ENCODE measurements at regions not wholly inside any gene's neighbourhood (a gene's known extent, or its start where the extent isn't known, plus 50 kb on each side); places are given as distances from the start of the nearest gene placed in this dataset.

DNA sequence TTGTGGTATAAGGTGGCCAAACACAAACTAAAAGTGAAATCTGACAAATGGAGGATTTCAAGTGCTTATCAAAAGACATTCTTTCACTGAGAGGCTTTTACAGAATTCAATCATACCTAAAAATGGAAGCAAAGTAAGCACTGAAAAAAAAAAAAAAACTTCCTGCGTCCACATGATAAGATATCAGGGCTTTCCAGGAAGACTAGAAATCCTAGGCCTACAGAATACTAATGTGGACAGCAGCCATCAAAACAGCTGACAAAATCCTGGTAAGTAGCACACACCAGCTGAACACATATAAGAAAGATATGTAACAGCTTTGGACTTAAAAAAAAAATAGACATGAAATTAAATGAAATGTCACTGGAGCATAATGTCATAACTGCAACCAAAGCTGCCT is 178.2 kb downstream of the SUCLG1 start (continued):
- TF ChIP-seq, protein P1, sequence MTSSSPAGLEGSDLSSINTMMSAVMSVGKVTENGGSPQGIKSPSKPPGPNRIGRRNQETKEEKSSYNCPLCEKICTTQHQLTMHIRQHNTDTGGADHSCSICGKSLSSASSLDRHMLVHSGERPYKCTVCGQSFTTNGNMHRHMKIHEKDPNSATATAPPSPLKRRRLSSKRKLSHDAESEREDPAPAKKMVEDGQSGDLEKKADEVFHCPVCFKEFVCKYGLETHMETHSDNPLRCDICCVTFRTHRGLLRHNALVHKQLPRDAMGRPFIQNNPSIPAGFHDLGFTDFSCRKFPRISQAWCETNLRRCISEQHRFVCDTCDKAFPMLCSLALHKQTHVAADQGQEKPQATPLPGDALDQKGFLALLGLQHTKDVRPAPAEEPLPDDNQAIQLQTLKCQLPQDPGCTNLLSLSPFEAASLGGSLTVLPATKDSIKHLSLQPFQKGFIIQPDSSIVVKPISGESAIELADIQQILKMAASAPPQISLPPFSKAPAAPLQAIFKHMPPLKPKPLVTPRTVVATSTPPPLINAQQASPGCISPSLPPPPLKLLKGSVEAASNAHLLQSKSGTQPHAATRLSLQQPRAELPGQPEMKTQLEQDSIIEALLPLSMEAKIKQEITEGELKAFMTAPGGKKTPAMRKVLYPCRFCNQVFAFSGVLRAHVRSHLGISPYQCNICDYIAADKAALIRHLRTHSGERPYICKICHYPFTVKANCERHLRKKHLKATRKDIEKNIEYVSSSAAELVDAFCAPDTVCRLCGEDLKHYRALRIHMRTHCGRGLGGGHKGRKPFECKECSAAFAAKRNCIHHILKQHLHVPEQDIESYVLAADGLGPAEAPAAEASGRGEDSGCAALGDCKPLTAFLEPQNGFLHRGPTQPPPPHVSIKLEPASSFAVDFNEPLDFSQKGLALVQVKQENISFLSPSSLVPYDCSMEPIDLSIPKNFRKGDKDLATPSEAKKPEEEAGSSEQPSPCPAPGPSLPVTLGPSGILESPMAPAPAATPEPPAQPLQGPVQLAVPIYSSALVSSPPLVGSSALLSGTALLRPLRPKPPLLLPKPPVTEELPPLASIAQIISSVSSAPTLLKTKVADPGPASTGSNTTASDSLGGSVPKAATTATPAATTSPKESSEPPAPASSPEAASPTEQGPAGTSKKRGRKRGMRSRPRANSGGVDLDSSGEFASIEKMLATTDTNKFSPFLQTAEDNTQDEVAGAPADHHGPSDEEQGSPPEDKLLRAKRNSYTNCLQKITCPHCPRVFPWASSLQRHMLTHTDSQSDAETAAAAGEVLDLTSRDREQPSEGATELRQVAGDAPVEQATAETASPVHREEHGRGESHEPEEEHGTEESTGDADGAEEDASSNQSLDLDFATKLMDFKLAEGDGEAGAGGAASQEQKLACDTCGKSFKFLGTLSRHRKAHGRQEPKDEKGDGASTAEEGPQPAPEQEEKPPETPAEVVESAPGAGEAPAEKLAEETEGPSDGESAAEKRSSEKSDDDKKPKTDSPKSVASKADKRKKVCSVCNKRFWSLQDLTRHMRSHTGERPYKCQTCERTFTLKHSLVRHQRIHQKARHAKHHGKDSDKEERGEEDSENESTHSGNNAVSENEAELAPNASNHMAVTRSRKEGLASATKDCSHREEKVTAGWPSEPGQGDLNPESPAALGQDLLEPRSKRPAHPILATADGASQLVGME (CRISPR knock-in tag; IDR thresholded peaks at IDR 0.05): no peak
- TF ChIP-seq ZNF224 (CRISPR knock-in tag; IDR thresholded peaks at IDR 0.05) (no peak), NCOA4 (IDR thresholded peaks at IDR 0.05; ENCODE audit: partially characterized antibody) (no peak), ZNF668 (CRISPR knock-in tag; IDR thresholded peaks at IDR 0.05) (no peak), NELFE (IDR thresholded peaks at IDR 0.05; ENCODE audit: insufficient read depth, insufficient read length) (no peak), ZNF384 (IDR thresholded peaks at IDR 0.05; ENCODE audit: low read depth, low read length) (peak; percentile 93), FOXP1 (CRISPR knock-in tag; IDR thresholded peaks at IDR 0.05) (no peak), MCM7 (IDR thresholded peaks at IDR 0.05) (no peak), ZFP36 (IDR thresholded peaks at IDR 0.05; ENCODE audit: low read depth, low read length, partially characterized antibody) (no peak), HMG20B (CRISPR knock-in tag; IDR thresholded peaks at IDR 0.05) (no peak), DNMT1 (IDR thresholded peaks at IDR 0.05) (no peak), TSC22D4 (tag; IDR thresholded peaks at IDR 0.05) (no peak), KDM4B (IDR thresholded peaks at IDR 0.05; ENCODE audit: borderline replicate concordance in 2 of 2, low read depth in 1 of 2) (no peak), STAT5B (CRISPR knock-in tag; IDR thresholded peaks at IDR 0.05) (no peak), ZFP30 (CRISPR knock-in tag; IDR thresholded peaks at IDR 0.05; ENCODE audit: borderline replicate concordance) (no peak), ZNF79 (CRISPR knock-in tag; IDR thresholded peaks at IDR 0.05; ENCODE audit: low read depth) (no peak), EP400 (IDR thresholded peaks at IDR 0.05) (no peak), MXI1 (IDR thresholded peaks at IDR 0.05; ENCODE audit: low read depth, low read length) (no peak), ILK (tag; IDR thresholded peaks at IDR 0.05; ENCODE audit: borderline replicate concordance, low read depth) (no peak), BRD4 (IDR thresholded peaks at IDR 0.05) (no peak), ZBTB1 (CRISPR knock-in tag; IDR thresholded peaks at IDR 0.05; ENCODE audit: borderline replicate concordance, low read depth) (no peak)
- TF ChIP-seq, protein P2, sequence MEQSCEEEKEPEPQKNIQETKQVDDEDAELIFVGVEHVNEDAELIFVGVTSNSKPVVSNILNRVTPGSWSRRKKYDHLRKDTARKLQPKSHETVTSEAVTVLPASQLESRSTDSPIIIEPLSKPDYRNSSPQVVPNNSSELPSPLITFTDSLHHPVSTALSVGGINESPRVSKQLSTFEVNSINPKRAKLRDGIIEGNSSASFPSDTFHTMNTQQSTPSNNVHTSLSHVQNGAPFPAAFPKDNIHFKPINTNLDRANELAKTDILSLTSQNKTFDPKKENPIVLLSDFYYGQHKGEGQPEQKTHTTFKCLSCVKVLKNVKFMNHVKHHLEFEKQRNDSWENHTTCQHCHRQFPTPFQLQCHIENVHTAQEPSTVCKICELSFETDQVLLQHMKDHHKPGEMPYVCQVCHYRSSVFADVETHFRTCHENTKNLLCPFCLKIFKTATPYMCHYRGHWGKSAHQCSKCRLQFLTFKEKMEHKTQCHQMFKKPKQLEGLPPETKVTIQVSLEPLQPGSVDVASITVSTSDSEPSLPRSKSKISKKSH (CRISPR knock-in tag; IDR thresholded peaks at IDR 0.05): no peak
- TF ChIP-seq, protein P3, sequence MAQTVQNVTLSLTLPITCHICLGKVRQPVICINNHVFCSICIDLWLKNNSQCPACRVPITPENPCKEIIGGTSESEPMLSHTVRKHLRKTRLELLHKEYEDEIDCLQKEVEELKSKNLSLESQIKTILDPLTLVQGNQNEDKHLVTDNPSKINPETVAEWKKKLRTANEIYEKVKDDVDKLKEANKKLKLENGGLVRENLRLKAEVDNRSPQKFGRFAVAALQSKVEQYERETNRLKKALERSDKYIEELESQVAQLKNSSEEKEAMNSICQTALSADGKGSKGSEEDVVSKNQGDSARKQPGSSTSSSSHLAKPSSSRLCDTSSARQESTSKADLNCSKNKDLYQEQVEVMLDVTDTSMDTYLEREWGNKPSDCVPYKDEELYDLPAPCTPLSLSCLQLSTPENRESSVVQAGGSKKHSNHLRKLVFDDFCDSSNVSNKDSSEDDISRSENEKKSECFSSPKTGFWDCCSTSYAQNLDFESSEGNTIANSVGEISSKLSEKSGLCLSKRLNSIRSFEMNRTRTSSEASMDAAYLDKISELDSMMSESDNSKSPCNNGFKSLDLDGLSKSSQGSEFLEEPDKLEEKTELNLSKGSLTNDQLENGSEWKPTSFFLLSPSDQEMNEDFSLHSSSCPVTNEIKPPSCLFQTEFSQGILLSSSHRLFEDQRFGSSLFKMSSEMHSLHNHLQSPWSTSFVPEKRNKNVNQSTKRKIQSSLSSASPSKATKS (CRISPR knock-in tag; IDR thresholded peaks at IDR 0.05): no peak
